ENCODE measurements at regions not wholly inside any gene's neighbourhood (a gene's known extent, or its start where the extent isn't known, plus 50 kb on each side); places are given as distances from the start of the nearest gene placed in this dataset.

- TF ChIP-seq POLR2A (IDR thresholded peaks at IDR 0.05) (no peak), CTCF (IDR thresholded peaks at IDR 0.05) (no peak)
Observed at GRCh38 chr5:34411470-34412346, 244.4 kb upstream of the RAI14 start.
